NCI-H69 (cell line): ENCODE measurements at regions not wholly inside any gene's neighbourhood (a gene's known extent, or its start where the extent isn't known, plus 50 kb on each side); places are given as distances from the start of the nearest gene placed in this dataset.
A peak's percentile ranks its signal among the peaks of the same experiment; 100 is the strongest.
"Not testable (repeated sequence)": the region's sequence is repeated elsewhere in the genome, so short reads cannot be mapped to it uniquely, and the experiment has no call there.

Source experiments
- DNase-seq: peaks from one replicate; lab custom pipeline; 2025; lab: John Stamatoyannopoulos, UW

DNA sequence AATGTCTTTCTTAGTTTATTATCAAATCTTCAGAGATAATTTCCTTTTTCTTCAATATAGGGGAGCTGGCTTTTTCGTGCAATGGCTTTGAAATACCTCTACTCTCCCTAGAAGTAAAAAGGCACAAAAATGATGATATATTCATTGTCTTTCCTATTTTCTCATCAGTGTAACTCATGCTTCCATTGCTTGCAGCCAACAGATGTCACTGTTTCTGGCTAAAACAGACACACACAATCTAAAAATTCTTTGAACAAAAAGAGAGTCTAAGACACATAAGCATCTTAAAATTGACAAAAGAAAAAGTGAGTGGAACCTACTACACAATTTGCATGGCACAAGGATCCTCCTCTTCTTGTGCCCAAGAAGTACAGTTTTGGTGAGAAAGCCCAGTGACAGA is 448.7 kb upstream of the VRK2 start:
- DNase-seq, result no peak

DNA sequence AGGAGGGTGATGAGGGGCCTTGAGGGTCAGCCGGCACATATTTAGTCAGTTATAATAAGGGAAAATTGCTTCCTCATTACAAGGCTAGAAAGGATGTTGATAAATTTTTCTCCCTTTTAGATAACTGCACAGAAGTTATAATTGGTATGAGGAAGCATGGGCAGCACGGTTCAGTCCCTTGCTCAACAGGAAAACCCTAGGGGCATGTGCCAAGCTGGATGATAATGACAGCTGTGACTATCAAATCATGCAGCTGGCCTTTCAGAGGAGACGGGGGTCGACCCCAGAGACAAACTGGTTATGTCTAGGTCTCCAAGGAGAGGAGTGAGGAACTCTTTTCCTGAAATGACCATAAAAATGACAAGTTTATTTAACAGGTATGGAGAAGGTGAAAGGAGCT is 448.1 kb upstream of the VRK2 start:
- DNase-seq, result peak; percentile 72

GRCh38 chr2:57602733-57603132 is 443.9 kb upstream of the VRK2 start:
- no peak for DNase-seq

DNA sequence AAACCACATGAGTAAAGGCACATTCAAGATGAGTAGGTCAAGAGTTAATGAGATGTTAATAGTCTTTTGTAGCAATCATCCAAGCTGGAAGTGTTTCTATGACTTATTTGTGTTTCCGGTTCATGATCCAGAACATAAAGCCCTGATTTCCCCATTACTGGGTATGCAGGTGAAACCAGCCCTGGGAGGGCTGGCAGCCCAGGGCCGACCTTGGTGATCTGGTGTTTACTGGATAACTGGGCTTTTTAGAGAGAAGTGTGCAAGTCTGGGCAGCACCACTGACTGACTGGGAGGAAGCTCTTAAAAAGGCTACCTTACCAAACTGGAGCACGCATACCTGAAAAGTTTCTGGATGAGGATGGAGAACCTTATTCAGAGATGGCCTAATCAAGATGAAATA is 431.6 kb upstream of the VRK2 start:
- DNase-seq, result peak; percentile 60

GRCh38 chr2:57615855-57616556 is 430.6 kb upstream of the VRK2 start:
- peak; percentile 69 for DNase-seq

GRCh38 chr2:57617318-57617717 is 429.3 kb upstream of the VRK2 start:
- DNase-seq, result peak; percentile 1

DNA sequence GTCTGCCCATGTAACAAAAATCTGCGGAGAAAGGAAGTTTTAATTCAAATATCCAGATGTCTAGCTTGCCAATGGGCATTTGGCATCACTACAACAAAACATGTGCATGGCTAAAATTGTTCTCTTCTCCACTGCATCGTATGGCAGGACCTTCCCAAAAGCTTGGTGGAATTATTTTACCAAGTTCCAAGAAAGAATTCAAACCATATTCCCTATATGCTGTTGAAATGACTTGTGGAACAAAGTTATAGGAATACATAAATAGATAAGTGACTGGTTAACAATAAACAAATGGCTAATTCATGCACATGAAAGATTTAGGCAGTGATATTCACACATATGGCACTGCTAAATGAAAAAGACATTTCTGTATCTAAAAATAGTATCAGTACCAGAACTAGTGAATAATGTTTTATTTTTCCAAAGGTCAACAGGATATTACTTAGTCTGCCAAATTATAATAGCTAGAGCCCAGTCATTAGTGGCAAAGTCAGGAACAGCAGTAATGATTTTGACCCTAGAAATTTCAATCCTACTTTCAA is 425.4 kb upstream of the VRK2 start:
- no peak for DNase-seq

DNA sequence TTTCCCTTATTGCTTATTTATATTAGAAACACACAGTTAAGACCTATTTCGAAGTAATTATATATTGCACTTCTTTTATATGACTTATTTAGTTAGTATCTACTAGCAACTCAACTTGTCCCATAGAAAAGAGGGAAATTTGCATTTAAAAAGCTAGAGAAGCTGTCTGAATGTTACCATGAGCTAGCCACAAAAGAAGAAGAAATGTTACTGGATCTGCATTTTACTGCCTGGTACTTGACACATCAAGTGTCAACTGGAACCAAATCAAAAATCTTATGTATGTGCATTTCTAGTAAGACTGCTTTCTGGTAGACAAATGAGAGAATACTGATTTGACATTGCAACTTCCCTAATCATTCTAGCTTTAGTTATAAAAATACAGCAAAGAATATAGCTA is 424.6 kb upstream of the VRK2 start:
- no peak for DNase-seq

- DNase-seq, result no peak
Measured at GRCh38 chr2:57656198-57656597, 390.4 kb upstream of the VRK2 start.

GRCh38 chr2:57669570-57669969 is 377.0 kb upstream of the VRK2 start:
- DNase-seq, result peak; percentile 30

DNA sequence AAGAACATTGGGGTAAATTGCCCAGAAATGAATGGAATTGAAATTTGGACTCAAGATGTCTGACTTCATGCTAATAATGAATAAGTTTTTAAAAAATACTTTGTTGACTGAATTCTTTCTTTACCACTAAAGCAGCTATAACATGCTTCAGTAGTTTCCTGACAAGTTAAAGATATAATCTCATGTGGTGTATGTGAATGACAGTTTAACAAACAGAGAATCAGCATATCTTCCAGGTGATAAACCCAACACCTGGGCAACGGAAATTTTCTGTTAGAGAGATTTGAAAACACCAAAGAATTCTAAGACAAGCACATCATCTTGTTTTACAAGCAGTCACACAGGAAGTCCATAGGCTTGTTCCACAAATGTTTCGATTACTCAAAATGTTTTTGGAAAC is 372.6 kb upstream of the VRK2 start:
- DNase-seq, result no peak

GRCh38 chr2:57674743-57675142 is 371.9 kb upstream of the VRK2 start:
- DNase-seq, result no peak

GRCh38 chr2:57677296-57677695 is 369.3 kb upstream of the VRK2 start:
- no peak for DNase-seq

DNA sequence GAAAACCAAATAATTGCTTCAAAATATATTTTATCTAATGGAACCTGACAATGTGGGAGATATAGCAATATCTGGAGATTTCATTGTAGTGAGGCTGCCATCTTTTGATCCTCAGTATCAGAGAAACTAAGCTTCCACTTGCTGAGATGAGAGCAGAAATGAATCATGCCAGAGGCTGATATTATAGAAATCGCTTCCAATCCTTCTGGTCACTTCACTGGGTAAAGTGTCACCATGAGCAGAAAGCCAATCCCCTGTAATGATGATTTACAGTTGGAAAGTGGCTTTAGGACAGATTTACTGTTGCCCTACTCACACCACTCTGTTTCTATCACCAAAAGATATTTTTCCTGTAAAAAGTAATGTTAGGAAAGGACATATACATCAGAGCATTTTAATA is 365.0 kb upstream of the VRK2 start:
- DNase-seq, result no peak

DNA sequence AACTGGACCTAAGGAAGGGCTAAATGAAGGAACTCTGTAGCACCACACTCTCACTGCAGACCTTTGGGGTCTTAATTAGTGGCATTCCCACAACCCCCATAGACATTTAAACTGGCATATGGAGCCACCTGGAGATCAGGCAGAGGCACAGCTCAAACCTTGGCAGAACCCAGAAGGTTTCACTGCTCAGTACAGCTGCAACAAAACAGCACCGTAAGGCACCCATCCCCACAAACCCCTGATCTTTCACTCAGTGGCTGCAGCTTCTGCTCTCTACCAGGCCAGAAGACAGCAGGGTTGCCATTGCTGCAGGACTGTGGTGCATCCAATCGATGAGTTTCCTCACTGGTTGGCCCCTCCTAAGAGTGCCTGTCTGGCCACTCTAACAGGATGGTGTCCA is 361.6 kb upstream of the VRK2 start:
- DNase-seq, result no peak

DNA sequence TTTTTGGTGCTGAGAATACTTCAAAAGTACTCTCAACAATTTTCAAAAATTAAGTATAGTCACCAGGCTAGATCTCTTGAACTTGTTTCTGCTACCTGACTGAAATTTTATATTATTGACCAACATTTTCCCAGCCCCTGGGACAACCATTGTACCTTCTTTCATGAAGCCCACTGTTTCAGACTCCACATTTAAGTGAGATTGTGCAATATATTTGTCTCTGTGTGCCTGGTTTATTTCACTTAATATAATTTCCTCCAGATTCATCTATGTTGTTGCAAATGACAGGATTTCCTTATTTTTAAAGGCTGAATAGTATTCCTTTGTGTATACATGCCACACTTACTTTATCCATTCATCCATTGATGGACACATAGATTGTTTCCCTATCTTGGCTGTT is 354.2 kb upstream of the VRK2 start:
- DNase-seq, result no peak

- no peak for DNase-seq
Measured at GRCh38 chr2:57693177-57693576, 353.4 kb upstream of the VRK2 start.

DNA sequence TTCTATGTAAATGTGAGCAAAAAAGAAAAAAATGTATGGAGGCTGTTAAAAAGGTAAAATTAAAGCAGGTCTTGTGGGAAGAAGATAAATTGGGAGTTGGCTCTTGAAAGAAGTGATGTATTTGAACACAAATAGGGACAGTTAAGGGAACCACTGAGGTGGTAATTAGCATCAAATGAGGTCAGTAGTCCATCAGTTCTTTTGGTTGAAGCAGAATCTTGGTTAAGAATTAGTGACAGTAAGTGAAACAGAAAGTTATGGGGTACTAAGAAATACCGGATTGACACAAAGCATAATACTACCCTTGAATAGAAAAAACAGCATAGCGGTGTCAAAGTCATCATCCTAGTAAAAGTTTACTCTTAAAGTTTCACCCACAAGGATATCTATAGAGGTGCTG is 352.6 kb upstream of the VRK2 start:
- no peak for DNase-seq

DNA sequence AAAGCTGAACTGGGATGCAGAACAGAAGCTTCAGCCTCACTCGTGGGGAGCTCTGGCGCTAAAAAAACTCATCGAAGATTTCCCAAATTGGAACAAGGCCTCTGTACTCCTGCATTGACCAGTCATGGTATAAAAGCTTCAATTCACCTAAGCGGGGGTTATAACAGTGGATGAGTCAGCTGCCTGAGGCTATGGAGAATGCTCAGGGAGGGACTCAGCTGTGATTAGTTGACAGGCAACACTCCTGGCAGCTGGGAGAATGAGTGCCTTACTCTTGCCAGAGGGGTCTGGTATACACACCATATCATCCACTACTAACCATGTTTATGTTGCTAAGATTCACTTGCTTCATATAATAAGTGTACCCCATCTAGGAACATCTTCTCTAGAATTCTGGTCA is 350.6 kb upstream of the VRK2 start:
- DNase-seq, result peak; percentile 93

- no peak for DNase-seq
Measured at GRCh38 chr2:57698392-57698791, 348.2 kb upstream of the VRK2 start.

DNA sequence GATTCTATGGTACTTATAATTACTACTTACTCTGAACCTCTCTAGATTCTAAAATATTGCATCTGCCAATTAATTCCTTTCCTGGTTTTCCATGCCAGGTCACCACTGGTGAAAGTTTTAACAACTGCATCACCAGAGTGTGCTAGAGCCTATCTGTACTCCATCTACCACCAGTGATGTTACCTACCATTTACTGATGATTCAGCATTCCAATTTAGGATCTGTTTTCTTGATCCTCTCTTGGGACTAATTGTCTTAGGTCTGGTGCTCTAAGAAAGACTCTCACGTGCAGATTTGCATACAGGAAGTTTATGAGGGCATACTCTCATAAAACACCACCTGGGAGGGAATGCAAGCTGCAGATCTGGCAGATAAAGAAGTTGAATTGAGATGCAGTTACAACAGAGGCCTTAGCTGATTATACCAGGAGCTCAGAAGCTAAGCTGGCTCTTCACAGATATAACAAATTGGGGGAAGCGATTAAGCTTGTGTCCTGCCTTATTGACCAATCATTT is 347.6 kb upstream of the VRK2 start:
- peak; percentile 42 for DNase-seq

- DNase-seq, result no peak
Measured at GRCh38 chr2:57701391-57701791, 345.2 kb upstream of the VRK2 start.

GRCh38 chr2:57703407-57703806 is 343.2 kb upstream of the VRK2 start:
- no peak for DNase-seq

GRCh38 chr2:57707794-57708193 is 338.8 kb upstream of the VRK2 start:
- DNase-seq, result not testable (repeated sequence)
